Lung microvascular endothelial cell (primary cell): ENCODE measurements at regions not wholly inside any gene's neighbourhood (a gene's known extent, or its start where the extent isn't known, plus 50 kb on each side); places are given as distances from the start of the nearest gene placed in this dataset.
A peak's percentile ranks its signal among the peaks of the same experiment; 100 is the strongest.
"Not testable (repeated sequence)": the region's sequence is repeated elsewhere in the genome, so short reads cannot be mapped to it uniquely, and the experiment has no call there.

Experiments
- DNase-seq, 2 donors: peaks; one replicate each; pipeline versions ENCODE4 v3.0.0 to v3.0.0-alpha.2; 2010; ENCODE audit warnings: low read depth in 2 of 2

DNA sequence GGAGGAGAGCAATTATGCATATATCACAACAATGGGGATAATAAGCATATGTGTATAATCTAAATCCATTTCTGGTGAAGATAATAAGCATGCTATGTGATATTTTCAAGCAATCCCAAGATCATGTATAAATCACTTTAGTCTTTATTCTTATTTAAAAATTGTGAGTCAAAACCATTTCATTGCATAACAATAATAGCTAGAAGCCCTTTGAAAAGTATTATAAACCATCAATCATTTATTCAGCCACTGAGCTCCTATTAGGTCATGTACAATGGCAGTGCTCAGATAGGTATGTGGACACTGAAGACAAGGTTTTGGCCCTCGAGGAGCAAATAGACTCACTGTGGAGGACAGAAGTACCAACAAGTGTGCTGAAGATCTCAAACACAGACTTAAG, 113.1 kb downstream of the CDCA7 start:
- DNase-seq, result no peak

DNA sequence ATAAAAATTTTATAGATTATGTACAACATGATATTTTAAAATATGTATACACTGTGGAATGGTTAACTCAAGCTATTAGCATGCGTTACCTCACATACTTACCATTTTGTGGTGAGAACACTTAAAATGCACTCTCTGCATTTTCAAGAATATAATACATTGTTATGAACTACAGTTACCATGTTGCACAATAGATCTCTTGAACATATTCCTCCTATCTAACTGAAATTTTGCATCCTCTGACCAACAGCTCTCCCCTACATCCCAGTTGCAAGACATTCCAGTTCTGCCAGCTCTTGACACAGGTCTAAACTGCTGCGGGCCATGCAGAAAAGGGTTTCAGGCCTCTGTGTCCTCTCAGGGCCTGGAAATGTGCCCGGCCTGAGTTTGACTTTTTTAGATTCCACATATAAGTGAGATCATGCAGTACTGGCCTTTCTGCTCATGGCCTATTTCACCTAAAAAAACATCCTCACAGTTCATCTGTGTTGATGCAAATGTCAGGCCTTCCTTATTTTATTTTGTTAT, 113.7 kb downstream of the CDCA7 start:
- no peak for DNase-seq

DNA sequence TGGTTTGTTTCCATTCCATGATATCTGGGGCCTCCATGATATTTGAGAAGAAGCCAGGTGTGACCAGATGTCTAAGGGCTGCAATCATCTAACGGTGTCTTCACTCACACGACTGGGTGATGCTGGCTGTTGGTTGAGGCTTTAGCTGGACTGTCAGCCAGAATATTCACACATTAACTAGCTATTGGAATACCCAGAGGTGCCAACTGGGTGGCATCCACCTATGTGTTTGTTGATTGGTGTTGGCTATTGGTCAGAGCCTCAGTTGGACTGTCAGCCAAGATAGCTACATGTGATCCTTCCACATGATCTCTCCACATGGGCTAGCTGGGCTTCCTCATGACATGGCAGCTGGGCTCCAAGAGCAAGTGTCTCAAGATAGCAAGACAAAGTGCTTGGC, 117.4 kb downstream of the CDCA7 start:
- DNase-seq, result no peak

DNA sequence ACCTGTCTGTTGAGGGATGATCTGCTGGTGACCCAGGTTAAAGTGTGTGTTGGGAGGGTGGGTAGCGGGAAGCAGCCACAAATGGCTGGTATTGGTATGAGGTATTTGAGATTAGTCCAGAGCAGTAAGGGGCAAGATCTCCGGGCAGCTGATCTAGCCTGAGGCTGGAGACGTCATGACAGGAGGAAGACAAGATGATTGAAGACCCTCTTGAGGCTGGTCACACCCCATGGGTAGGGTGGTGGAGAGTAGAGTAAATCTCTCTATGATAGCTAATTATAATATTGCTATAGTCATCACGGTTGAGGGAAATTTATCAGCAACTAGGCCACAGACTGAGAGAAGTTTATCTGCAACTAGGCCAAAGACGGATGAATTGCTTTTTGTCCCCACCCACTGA, 128.5 kb downstream of the CDCA7 start:
- DNase-seq, result no peak

DNA sequence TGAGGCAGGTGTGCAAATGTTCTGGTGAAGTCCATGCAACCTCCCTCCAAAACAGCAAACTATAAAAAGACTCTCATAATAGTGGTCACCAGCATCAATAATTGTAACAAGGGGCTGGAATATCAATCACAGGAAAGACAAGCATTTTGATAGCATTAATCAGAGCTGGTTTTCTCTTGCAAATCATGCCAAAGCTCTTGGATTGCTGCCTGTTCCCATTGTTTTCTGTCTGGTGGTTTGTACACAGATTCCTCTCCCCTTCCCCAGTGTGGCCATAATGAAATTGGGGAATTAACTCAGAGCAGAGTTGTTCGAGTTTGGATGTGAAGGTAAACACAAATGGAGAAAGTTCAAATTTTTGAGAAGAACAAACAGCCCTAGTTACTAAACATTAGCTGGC, 134.2 kb downstream of the CDCA7 start:
- DNase-seq, result peak; percentile 3 to 53

DNA sequence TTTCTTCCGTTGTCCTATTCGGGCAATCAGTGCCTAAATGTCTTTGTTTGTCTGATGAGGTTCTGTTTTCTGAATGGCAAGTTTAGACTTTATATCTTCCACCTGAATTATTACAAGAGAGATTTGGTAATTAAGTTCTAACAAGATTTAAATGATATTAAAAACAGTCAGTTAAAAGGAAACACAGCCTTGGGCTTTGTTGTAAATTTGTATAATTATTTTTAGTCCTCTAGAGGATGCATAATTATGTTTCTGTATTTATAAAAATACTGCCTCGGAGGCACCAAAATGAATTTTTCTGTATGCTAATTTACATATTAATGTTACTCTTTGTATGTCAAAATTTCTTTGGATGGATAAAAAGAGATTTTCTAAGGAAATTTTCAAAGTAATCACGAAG, 136.7 kb downstream of the CDCA7 start:
- DNase-seq, result no peak

DNA sequence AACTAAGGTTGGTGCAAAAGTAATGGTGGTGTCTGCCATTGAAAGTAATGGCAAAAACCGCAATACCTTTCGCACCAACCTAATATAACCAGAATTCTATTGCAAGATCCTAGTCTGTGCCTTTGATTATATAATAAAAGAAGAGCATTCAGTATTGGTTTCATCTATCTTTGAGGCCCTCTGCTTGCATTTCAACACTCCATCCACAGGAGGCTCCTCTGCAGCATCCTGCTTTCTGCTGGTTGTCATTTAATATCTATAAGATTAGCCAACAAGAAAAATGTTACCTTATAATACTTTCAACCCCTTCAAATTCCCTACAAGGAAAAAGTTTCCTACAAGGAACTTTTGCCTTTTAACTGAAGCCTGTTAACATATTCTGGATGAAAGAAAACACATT, 139.2 kb downstream of the CDCA7 start:
- no peak for DNase-seq

DNA sequence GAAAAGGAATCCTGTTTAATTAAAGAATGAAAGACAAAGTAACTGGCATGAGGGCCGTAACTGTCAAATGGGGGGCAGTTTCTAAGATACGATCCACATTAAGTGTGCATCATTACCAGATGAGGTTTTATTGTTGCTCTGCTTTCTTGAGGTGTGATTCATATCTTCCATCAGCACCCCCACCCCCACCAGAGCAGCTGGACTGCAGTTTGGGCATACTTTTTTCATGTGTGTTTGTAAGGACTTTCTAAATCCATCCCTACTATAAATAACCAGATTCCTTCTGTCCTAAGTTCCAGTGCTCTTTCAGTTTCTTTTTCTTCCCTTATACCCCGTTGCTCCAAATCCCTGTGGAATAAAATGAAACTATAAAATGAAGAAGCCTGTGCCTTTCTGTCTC, 142.1 kb downstream of the CDCA7 start:
- DNase-seq, result peak in 1 of 2 donors; percentile 2

DNA sequence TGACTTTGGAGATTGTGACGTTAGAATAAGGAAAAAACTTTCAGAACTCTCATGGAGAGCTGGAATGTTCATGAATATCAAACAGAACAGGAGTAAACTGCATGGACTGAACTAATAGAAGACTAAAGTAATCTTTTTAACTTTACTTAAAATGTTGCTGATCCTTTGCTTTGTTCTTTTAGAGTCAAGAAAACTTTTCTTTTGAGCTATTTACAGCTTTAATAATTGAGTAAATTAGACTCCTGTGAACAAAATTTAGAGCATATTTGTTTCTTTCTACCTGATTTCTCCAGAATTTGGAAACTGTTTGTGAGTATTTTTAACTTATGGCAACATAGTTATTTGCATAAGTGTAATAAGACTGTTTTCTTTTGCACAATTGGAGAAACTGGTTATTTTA, 146.3 kb downstream of the CDCA7 start:
- no peak for DNase-seq

DNA sequence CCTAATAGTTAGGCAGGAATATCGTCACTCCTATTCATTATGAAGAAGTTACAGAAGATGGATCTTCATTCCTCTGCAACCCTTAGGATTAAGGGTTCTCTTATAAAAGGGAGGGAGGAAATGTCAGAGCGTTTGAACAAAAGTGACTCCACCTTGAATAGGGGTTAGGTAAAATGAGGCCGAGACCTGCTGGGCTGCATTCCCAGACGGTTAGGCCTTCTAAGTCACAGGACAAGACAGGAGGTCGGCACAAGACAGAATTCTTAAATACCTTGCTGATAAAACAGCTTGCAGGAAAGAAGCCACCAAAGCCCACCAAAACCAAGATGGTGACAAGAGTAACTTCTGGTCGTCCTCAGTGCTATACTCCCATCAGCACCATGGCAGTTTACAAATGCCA, 147.6 kb downstream of the CDCA7 start:
- no peak for DNase-seq

DNA sequence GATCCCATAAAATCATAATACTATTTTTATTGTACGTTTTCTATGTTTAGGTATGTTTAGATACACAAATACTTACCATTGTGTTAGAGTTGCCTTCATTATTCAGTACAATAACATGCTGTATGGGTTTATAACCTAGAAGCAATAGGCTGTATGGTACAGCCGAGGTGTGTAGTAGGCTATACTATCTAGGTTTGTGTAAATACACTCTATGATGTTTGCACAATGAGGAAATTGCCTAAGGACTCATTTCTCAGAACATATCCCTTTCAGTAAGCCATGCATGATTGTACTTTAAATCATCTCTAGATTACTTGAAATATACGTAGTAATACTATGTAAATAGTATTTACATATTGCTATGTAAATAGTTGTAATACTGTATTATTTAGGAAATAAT, 156.7 kb downstream of the CDCA7 start:
- no peak for DNase-seq

DNA sequence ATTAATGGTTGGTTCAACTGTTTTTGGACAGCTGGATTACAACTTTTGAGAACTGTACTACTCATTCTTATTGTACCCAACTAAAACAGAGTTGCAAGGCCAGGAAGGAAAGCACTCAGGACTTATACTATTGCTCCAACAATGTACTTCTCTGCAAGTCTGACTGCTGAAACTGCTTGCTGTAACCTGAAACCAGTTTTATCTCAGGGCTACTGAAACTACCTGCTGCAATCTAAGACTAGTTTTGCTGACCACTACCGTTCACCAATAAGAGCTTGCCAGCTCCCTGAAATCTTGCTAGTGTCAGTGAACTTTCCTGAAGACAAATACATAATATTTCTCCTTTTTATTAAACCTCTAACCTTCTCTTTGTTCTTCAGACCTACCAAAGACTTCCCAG, 157.3 kb downstream of the CDCA7 start:
- no peak for DNase-seq

DNA sequence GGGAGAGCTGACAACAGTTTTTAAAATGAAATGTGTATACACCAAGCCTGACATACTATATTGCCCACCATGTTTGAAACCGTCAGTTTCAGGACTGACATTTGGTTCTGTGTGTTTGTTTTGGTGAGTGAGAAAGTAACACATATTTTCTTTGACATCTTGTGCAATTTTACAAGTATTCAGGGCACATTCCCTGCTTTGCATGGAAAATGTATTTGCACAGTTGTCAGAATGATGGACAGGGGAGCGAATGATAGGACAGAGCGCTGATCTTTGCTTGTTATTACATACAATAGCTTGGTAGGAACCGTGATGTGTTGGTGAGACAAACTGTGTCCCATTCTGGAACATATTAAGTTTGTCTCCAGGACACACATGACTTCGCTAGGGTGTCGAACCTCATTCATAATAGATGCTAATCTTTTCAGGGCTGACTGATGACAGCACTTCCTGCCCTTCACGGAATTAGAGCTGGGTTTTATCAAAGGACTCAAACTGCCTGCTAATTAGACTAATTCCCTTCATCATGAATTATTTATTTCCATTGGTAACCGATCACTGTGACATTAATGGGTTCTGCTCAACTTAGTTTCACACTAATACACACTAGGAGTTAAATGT, 158.5 kb downstream of the CDCA7 start:
- no peak for DNase-seq

DNA sequence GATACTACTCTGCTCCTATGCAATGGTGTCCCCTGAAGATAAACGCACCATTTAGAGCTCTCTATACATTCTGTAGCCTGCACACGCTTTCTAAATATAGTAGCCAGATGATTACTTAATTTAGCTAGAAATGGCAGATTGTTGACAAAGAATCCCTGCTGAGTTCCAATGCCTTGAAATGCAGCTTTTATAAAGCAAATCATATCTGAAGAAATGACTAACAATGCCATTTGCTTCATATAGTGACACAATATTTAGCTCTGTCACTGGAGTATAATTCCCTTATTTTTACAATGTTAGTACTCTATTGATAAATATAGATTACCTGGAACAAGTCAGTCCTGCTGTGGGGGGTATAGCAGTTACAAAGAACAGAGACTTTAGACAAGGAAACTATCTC, 166.2 kb downstream of the CDCA7 start:
- no peak for DNase-seq

DNA sequence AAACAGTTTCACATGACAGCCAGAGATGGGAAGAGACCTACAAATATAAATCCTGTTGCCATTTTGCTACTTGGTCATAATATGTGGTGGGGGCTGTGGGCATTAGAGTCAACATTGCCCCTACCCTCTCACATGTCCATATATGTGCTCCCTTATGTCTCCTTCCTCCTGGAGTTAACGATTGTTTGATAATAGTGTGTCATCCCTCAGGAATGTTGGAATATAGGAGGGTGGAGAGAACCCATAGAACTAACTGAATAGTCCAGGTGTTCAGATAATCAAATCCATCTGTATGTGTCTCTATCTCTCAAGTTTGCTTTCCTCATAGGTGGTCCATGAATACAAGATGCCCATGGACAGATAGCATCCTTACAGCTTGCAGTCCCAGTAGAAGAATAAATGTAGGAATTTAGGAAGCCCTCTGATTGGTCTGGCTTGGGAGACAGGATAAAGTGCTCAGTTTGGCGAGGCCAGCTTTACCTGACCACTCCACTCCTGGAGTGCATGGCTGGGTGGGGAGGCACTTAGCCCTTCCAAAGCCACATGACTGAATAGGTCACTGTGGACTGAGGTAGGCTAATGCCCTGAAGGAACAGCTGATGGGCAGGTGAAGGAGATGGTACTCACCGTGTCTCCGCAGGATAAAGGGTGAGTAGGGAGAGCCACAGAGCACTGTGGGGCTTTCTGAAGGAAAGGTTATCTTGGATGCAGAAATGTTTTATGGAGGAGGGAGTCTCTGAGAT, 166.9 kb downstream of the CDCA7 start:
- no peak for DNase-seq

DNA sequence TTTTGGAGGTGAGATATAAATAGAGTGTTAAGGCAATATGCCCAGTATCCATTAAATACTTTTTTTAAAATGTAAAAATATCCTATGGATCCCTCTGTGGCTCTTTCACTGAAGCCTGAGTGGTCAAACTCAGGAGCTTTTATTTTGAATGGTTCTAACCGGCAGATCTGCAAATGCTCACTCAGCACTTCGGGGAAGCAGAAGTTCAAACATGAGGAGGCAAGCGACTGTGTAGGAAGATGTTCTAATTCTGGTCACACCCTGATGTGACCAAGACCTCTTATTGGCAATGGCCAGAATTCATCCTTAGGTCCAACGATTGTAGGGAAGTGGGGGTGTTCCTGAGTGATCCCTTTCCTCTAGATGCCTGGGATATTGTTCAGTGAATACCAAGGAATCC, 168.8 kb downstream of the CDCA7 start:
- DNase-seq, result no peak

DNA sequence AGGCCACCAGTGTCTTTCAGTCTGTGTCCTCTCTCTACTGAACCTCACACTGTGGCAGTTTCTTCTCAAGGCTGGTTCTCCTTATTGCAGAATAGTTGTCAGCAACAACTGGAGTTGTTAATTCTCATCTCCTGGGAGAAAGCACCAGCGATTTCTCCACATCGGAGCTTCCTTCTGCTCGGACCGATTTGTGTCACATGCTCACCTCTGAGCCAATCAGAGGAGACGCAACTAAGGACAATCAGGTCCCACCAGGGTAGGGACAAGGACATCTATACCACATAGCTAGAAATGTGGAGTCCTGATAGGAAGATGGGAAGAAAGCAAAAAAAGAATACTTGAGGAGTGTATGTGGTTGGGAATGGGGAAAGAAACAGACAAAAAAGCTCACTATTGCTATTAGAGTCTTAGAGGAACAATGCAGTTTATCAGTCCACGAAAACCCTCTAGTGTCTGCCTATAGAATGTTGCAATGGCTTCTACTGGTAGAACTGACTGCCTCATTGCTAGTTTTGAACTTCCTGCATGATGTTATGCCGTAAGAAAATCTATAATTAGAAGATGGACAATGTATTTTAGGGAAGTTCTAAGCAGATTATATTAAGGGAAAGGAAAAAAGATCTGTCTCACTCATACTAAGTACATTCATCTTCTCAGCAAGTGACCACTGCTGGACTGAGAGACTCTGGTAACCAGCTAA, 169.7 kb downstream of the CDCA7 start:
- DNase-seq, result no peak

DNA sequence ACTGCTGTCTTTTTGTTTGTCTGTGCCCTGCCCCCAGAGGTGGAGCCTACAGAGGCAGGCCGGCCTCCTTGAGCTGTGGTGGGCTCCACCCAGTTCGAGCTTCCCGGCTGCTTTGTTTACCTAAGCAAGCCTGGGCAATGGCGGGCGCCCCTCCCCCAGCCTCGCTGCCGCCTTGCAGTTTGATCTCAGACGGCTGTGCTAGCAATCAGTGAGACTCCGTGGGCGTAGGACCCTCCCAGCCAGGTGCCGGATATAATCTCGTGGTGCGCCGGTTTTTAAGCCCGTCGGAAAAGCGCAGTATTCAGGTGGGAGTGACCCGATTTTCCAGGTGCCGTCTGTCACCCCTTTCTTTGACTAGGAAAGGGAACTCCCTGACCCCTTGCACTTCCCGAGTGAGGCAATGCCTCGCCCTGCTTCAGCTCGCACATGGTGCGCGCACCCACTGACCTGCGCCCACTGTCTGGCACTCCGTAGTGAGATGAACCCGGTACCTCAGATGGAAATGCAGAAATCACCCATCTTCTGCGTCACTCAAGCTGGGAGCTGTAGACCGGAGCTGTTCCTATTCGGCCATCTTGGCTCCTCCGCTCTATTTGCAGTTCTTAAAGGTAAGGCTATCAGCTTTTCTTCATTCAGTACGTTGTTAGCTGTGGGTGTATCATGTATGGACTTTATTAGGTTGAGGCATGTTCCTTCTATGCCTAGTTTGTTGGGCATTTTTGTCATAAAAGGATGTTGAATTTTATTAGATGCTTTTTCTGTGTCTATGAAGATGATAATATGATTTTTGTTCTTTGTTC, 178.3 kb downstream of the CDCA7 start:
- not testable (repeated sequence) for DNase-seq

DNA sequence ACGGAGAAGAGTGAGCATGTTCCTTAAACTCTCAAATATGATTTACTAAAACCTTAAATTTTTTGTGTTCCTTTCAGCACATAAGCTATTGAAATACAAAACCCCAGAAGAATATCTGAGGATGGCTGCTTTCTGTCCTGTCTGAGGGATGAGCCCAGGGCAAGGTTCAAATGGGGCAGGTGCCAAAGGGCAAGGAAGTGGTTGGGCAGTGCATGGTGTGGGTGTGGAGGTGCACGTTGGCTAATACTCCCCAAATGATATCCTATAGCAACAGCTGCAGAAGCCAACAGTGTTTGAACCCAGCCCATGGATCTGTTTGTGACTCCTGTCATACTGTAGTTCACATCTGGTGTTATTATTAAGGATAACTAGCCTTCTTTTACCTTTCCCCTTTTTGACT, 183.0 kb downstream of the CDCA7 start:
- no peak for DNase-seq

DNA sequence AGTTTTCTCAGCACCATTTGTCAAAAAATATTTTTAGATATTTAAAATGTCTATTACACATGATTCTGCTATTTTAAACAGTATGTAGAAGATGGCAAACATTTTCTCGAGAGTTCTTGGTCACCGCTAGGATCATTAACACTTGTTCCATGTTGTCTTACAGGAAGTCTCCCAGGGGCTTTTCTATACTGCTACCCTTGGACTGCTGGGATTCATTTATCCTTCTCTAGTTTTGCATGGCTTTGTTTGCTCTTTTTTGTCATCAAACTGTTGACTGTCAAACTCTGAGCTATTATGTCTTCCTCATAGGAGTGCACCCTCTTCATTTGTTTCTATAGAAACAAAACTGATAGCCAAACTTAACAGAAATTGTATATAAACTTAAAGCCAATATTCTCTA, 184.9 kb downstream of the CDCA7 start:
- DNase-seq, result no peak

DNA sequence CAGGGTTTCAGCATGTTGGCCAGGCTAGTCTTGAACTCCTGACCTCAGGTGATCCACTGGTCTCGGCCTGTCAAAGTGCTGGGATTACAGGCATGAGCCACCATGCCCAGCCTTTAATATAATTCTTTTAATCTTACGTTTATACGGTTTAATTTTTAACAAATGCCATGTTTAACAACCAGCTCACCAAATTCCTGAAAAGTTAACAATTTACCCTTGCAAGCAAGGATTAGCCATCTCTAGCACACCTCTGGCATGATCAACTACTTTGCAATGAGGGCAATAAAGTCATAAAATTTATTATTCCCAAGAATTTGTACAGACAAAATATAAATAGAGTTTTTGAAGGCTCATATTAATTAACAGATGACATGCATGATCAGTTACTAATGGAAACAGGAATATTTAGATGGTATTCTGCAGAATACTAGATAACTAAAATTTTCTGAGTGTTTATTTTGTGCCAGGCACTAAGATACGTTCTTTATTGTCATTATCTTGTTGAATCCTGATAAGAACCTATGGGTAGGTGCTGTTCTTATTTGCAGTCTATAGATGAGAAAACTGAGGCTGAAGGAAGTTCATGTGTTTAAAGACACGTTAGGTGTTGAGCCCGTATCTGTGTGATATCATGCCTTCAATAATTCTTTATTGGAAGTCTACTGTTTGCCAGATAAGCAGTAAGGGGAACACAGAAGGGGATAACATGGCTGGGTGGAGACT, 190.1 kb downstream of the CDCA7 start:
- no peak for DNase-seq
